ENCODE measurements at regions not wholly inside any gene's neighbourhood (a gene's known extent, or its start where the extent isn't known, plus 50 kb on each side); places are given as distances from the start of the nearest gene placed in this dataset.

GRCh38 chr13:105506463-105506862, 1029.0 kb downstream of the EFNB2 start:
- Histone ChIP-seq H2AFZ (no peak overlapping the region), H3K27ac (ENCODE audit: low read depth) (no peak overlapping the region), H3F3A (replicated peaks; ENCODE audit: low read depth) (no peaks in the 10 kb centered on the region), H4K20me1 (replicated peaks; ENCODE audit: insufficient read depth) (no peaks in the 10 kb centered on the region), H3K79me2 (replicated peaks; ENCODE audit: insufficient read depth) (no peaks in the 10 kb centered on the region), H3K27me3 (ENCODE audit: insufficient read depth) (no peaks in the 10 kb centered on the region), H3K4me1 (ENCODE audit: insufficient read depth) (peaks cover 10% of the 10 kb centered on the region), H3K9me2 (ENCODE audit: insufficient read depth) (no peaks in the 10 kb centered on the region), H3K36me3 (ENCODE audit: insufficient read depth) (no peaks in the 10 kb centered on the region), H3K4me3 (no peak overlapping the region), H3K4me2 (no peak overlapping the region)
- H3K27me3 Mint-ChIP-seq (ENCODE audit: insufficient read depth, low read depth, poor library complexity), result no peaks in the 10 kb centered on the region
- H3K9me3 Mint-ChIP-seq, result no peaks in the 10 kb centered on the region
- no peaks in the 10 kb centered on the region for H3K36me3 Mint-ChIP-seq (ENCODE audit: low read depth)
- no peak overlapping the region for H3K27ac Mint-ChIP-seq
- ATAC-seq (no peak), DNase-seq (ENCODE audit: low spot score) (no peak)
- H3K4me1 Mint-ChIP-seq, result peaks cover 8% of the 10 kb centered on the region; the same call in 2 of the 3 replicates
- no peak overlapping the region for H3K4me3 Mint-ChIP-seq
- TF ChIP-seq NANOG (IDR thresholded peaks at IDR 0.05; ENCODE audit: borderline replicate concordance), result no peak
- TF ChIP-seq ETS1 (IDR thresholded peaks at IDR 0.05), result no peak
- TF ChIP-seq JUNB (IDR thresholded peaks at IDR 0.05; ENCODE audit: unreplicated experiment), result no peak
- TF ChIP-seq POLR2AphosphoS5 (IDR thresholded peaks at IDR 0.05; ENCODE audit: low read depth), result no peak
- TF ChIP-seq EZH2 (IDR thresholded peaks at IDR 0.05; ENCODE audit: low read depth, unreplicated experiment), result no peak
- no peak for TF ChIP-seq STAT1 (IDR thresholded peaks at IDR 0.05; ENCODE audit: unreplicated experiment)
- no peak for TF ChIP-seq ZNF331 (CRISPR knock-in tag; IDR thresholded peaks at IDR 0.05; ENCODE audit: low read depth)
- TF ChIP-seq EZH2phosphoT487 (IDR thresholded peaks at IDR 0.05; ENCODE audit: unreplicated experiment), result no peak
- TF ChIP-seq ZNF114 (CRISPR knock-in tag; IDR thresholded peaks at IDR 0.05), result no peak
- no peak for TF ChIP-seq REST (IDR thresholded peaks at IDR 0.05; ENCODE audit: unreplicated experiment)
- TF ChIP-seq ZNF462 (CRISPR knock-in tag; IDR thresholded peaks at IDR 0.05), result no peak
- TF ChIP-seq CREB1 (CRISPR knock-in tag; IDR thresholded peaks at IDR 0.05; ENCODE audit: low read depth), result no peak
- no peak for TF ChIP-seq CTCF (conservative IDR thresholded peaks at IDR 0.05; ENCODE audit: low read depth in 2 of 2)

All from GM23338 (cell line).